ENCODE measurements at regions not wholly inside any gene's neighbourhood (a gene's known extent, or its start where the extent isn't known, plus 50 kb on each side); places are given as distances from the start of the nearest gene placed in this dataset.

DNA sequence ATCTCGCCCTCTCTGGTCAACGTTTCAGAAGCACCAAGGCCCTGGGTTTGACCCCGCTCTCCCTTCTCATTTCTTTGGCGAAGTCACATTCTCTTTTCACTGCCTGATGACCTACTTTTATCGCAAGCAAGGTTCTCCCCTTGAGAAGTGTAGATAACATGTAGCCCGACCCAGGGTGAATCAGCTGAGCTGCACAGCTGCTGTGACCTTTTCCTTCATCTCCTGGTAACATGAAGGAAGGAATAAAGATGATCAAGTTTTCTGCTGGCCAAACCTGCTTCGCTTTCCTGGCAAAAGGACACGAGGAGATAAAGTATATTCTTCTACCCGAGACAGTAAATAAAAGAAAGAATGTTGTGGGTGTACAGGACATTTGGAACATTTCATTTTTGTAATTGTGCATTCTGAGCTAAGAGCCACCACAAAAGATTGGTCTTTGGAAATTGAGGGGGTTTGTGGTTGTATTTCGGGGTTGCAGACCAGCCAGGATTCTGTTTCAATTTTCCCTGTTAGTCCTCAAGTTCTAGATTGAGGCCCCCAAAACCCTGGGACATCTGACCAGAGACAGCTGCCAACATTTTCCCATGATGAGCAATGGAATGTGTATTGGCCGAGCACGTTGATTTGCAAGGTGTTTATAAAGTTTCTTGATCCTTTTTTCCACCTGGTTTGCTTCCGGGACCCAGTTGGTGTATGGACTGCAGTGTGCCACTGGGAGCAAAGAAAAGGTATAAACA lies 155.1 kb upstream of the ZNF462 start:
- TF ChIP-seq ZNF384 (IDR thresholded peaks at IDR 0.05) (no peak), ARNT (IDR thresholded peaks at IDR 0.05) (no peak), ELF4 (IDR thresholded peaks at IDR 0.05) (no peak), SP1 (IDR thresholded peaks at IDR 0.05) (no peak), BHLHE40 (IDR thresholded peaks at IDR 0.05; ENCODE audit: borderline replicate concordance) (no peak), TARDBP (IDR thresholded peaks at IDR 0.05) (no peak), HDGF (IDR thresholded peaks at IDR 0.05; ENCODE audit: borderline replicate concordance) (no peak), FOXM1 (IDR thresholded peaks at IDR 0.05; ENCODE audit: borderline replicate concordance) (no peak), SUZ12 (IDR thresholded peaks at IDR 0.05) (no peak), NFRKB (IDR thresholded peaks at IDR 0.05) (no peak), FOXA1 (IDR thresholded peaks at IDR 0.05) (no peak), L3MBTL2 (conservative IDR thresholded peaks at IDR 0.05) (no peak)
- TF ChIP-seq, protein P1, sequence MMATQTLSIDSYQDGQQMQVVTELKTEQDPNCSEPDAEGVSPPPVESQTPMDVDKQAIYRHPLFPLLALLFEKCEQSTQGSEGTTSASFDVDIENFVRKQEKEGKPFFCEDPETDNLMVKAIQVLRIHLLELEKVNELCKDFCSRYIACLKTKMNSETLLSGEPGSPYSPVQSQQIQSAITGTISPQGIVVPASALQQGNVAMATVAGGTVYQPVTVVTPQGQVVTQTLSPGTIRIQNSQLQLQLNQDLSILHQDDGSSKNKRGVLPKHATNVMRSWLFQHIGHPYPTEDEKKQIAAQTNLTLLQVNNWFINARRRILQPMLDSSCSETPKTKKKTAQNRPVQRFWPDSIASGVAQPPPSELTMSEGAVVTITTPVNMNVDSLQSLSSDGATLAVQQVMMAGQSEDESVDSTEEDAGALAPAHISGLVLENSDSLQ (IDR thresholded peaks at IDR 0.05), result no peak
